SK-N-SH (cell line): ENCODE measurements at regions not wholly inside any gene's neighbourhood (a gene's known extent, or its start where the extent isn't known, plus 50 kb on each side); places are given as distances from the start of the nearest gene placed in this dataset.

Experiments
- CTCF ChIA-PET: fragments of 300-600, 350-600 bp; formaldehyde crosslinking; extraction: SDS; loops from one replicate; lab custom pipeline; 2021; lab: Yijun Ruan, JAX
- POLR2A ChIA-PET: fragments of 350-600 bp; sonication (Branson Sonifier 250); formaldehyde crosslinking; extraction: SDS; loops from one replicate; lab custom pipeline; 2020; ENCODE audit warnings: antibody characterized with exemption, inconsistent platforms; lab: Yijun Ruan, JAX
- DNase-seq: peaks from one replicate; pipeline ENCODE4 v3.0.0; 2012
- H2AFZ ChIP-seq: fragments of 200-600 bp; sonication (generic); 2 replicates; pipeline ENCODE4 v1.8.1; 2016; ENCODE audit warnings: antibody characterized with exemption, mild to moderate bottlenecking, low read depth
- H3F3A ChIP-seq: fragments of 200-600 bp; sonication (generic); replicated peaks from 2 replicates; pipeline ENCODE3; 2016; ENCODE audit warnings: antibody characterized with exemption, mild to moderate bottlenecking; ENCODE audit not compliant: insufficient read depth
- H3K27ac ChIP-seq, 2 experiments: fragments of 200-500 bp in 1 of 2; fragments of 200-600 bp in 1 of 2; sonication (Bioruptor generic) in 1 of 2; sonication (generic), shearing (Covaris generic) in 1 of 2; 2 replicates each; pipeline versions ENCODE4 v1.5.1 to v1.6.1; 2014 to 2016; ENCODE audit warnings: low read depth in 2 of 2, inconsistent platforms in 1 of 2, low read length in 1 of 2, mild to moderate bottlenecking in 1 of 2, mixed read lengths in 1 of 2
- H3K27me3 ChIP-seq: fragments of 200-600 bp; sonication (generic), shearing (Covaris generic); 2 replicates; pipeline ENCODE4 v1.6.1; 2016; ENCODE audit warnings: mixed run types; ENCODE audit not compliant: insufficient read depth
- H3K36me3 ChIP-seq, 2 experiments: fragments of 200-500 bp in 1 of 2; fragments of 200-600 bp in 1 of 2; sonication (Bioruptor generic) in 1 of 2; sonication (generic) in 1 of 2; replicated peaks in 1 of 2; 2 replicates each; pipeline versions ENCODE3 to v1.5.1; 2014 to 2016; ENCODE audit warnings: low read length in 1 of 2, mild to moderate bottlenecking in 1 of 2; ENCODE audit not compliant: insufficient read depth in 2 of 2, control insufficient read depth in 1 of 2
- H3K4me1 ChIP-seq, 2 experiments: fragments of 200-500 bp in 1 of 2; fragments of 200-600 bp in 1 of 2; sonication (Bioruptor generic) in 1 of 2; sonication (generic), shearing (Covaris generic) in 1 of 2; 2 replicates each; pipeline versions ENCODE4 v1.5.1 to v1.6.1; 2014 to 2016; ENCODE audit warnings: low read depth in 1 of 2, low read length in 1 of 2, mixed run types in 1 of 2; ENCODE audit not compliant: insufficient read depth in 2 of 2, control insufficient read depth in 1 of 2
- H3K4me2 ChIP-seq: fragments of 200-600 bp; sonication (generic), shearing (Covaris generic); 2 replicates; pipeline ENCODE4 v1.6.1; 2017; ENCODE audit warnings: mixed run types
- H3K4me3 ChIP-seq, 2 experiments: fragments of 200-500 bp in 1 of 2; fragments of 200-600 bp in 1 of 2; sonication (Bioruptor generic) in 1 of 2; sonication (generic), shearing (Covaris generic) in 1 of 2; 2 replicates each; pipeline versions ENCODE4 v1.5.1 to v1.8.1; 2014 to 2016; ENCODE audit warnings: low read depth in 2 of 2, inconsistent platforms in 1 of 2, low read length in 1 of 2, mild to moderate bottlenecking in 1 of 2, mixed read lengths in 1 of 2, moderate library complexity in 1 of 2
- H3K79me2 ChIP-seq: fragments of 200-600 bp; sonication (generic); 2 replicates; pipeline ENCODE4 v1.8.1; 2017; ENCODE audit warnings: mild to moderate bottlenecking; ENCODE audit not compliant: insufficient read depth
- H3K9ac ChIP-seq: fragments of 200-600 bp; sonication (generic); 2 replicates; pipeline ENCODE4 v1.6.1; 2017; ENCODE audit warnings: mixed run types
- H3K9me2 ChIP-seq: fragments of 200-600 bp; sonication (generic); 2 replicates; pipeline ENCODE4 v1.6.1; 2017; ENCODE audit warnings: mixed run types
- H3K9me3 ChIP-seq: fragments of 200-600 bp; sonication (generic); 2 replicates; pipeline ENCODE4 v1.6.1; 2017; ENCODE audit warnings: mixed run types, mild to moderate bottlenecking, moderate library complexity
- H4K20me1 ChIP-seq: fragments of 200-600 bp; sonication (generic); 2 replicates; pipeline ENCODE4 v1.6.1; 2017; ENCODE audit warnings: mild to moderate bottlenecking, mixed run types; ENCODE audit not compliant: insufficient read depth
- EP300 ChIP-seq, 2 experiments: IDR thresholded peaks; 2 replicates each; pipeline versions ENCODE4 v1.4.0 to v1.6.1; 2012; ENCODE audit warnings: borderline replicate concordance in 1 of 2, low read depth in 1 of 2, low read length in 1 of 2
- FOSL2 ChIP-seq: IDR thresholded peaks from 2 replicates; pipeline ENCODE4 v1.4.0; 2012; ENCODE audit warnings: low read depth, mild to moderate bottlenecking, moderate library complexity, borderline replicate concordance
- FOXJ3 ChIP-seq: sonication (generic); formaldehyde crosslinking; IDR thresholded peaks from 2 replicates; pipeline ENCODE4 v1.5.1; 2020; ENCODE audit warnings: mild to moderate bottlenecking, missing genetic modification reagents
- FOXM1 ChIP-seq: IDR thresholded peaks from 2 replicates; pipeline ENCODE4 v1.4.0; 2012; ENCODE audit warnings: low read depth, mild to moderate bottlenecking
- GATA2 ChIP-seq: sonication (generic); formaldehyde crosslinking; IDR thresholded peaks from 2 replicates; pipeline ENCODE4 v1.5.0; 2020; ENCODE audit warnings: mild to moderate bottlenecking, missing genetic modification reagents
- IRF3 ChIP-seq: fragments of 150-350 bp; IDR thresholded peaks from 2 replicates; pipeline ENCODE4 v1.6.1; 2016; ENCODE audit warnings: mild to moderate bottlenecking, low read depth, low read length
- MEF2A ChIP-seq: IDR thresholded peaks from 2 replicates; pipeline ENCODE4 v1.4.0; 2012; ENCODE audit warnings: low read depth, borderline replicate concordance
- MXI1 ChIP-seq: IDR thresholded peaks from 2 replicates; pipeline ENCODE4 v1.6.1; 2012; ENCODE audit warnings: mild to moderate bottlenecking, low read depth, low read length, improper control_type of control experiment
- NFIC ChIP-seq: IDR thresholded peaks from 2 replicates; pipeline ENCODE4 v1.4.0; 2012; ENCODE audit warnings: borderline replicate concordance
- NRF1 ChIP-seq: IDR thresholded peaks from 2 replicates; pipeline ENCODE4 v1.6.1; 2012; ENCODE audit warnings: low read depth, mild to moderate bottlenecking, low read length
- PBX3 ChIP-seq: IDR thresholded peaks from 2 replicates; pipeline ENCODE4; 2012
- RAD21 ChIP-seq: IDR thresholded peaks from 2 replicates; pipeline ENCODE4 v1.6.1; 2012; ENCODE audit warnings: mild to moderate bottlenecking, low read length
- RCOR1 ChIP-seq: fragments of 150-350 bp; IDR thresholded peaks from 2 replicates; pipeline ENCODE4 v1.6.1; 2017; ENCODE audit warnings: antibody characterized with exemption, low read length
- RXRA ChIP-seq: IDR thresholded peaks from 2 replicates; pipeline ENCODE4 v1.4.0; 2012; ENCODE audit warnings: low read depth, mild to moderate bottlenecking, borderline replicate concordance
- SIN3A ChIP-seq: IDR thresholded peaks from 2 replicates; pipeline ENCODE4 v1.6.1; 2012; ENCODE audit warnings: low read depth, mild to moderate bottlenecking, low read length, moderate library complexity, borderline replicate concordance
- TAF1 ChIP-seq: IDR thresholded peaks from 2 replicates; pipeline ENCODE4 v1.6.1; 2012; ENCODE audit warnings: low read depth, mild to moderate bottlenecking, low read length, moderate library complexity, borderline replicate concordance
- USF2 ChIP-seq: fragments of 150-350 bp; IDR thresholded peaks from 2 replicates; pipeline ENCODE4 v1.6.1; 2017; ENCODE audit warnings: antibody characterized with exemption, low read length, low read depth, borderline replicate concordance
- ZBTB33 ChIP-seq: IDR thresholded peaks from 2 replicates; pipeline ENCODE4 v1.4.0; 2012; ENCODE audit warnings: low read depth, borderline replicate concordance
- WGBS: methylation state at CpG from one replicate; pipeline ENCODE4 v1.1.6; 2017; ENCODE audit warnings: low lambda C conversion rate; 5-methylcytosine and 5-hydroxymethylcytosine counted together
- TF ChIP-seq, protein P1 (sequence below): IDR thresholded peaks from 2 replicates; pipeline ENCODE4 v1.4.0; 2012; ENCODE audit warnings: low read depth, borderline replicate concordance

- ChIA-PET CTCF (no interaction called here), POLR2A (no interaction called here)
- Histone ChIP-seq H3K9me2 (no peaks in the 10 kb centered on the region), H2AFZ (peak overlapping the region; percentile 73; the same call in 1 of the 2 replicates), H4K20me1 (no peaks in the 10 kb centered on the region), H3K27me3 (no peaks in the 10 kb centered on the region), H3K27ac (peak overlapping the region in 1 of 2 experiments; percentile 83; a peak in 3 of 4 replicates), H3K4me3 (no peak overlapping the region), H3K4me1 (peaks cover 0 to 4% of the 10 kb centered on the region in 2 experiments; a peak in 2 of 4 replicates), H3K36me3 (no peaks in the 10 kb centered on the region), H3K79me2 (no peaks in the 10 kb centered on the region), H3K9me3 (no peaks in the 10 kb centered on the region), H3K9ac (no peak overlapping the region), H3K4me2 (peak overlapping the region; percentile 36; the same call in 1 of the 2 replicates), H3F3A (peaks cover 4% of the 10 kb centered on the region)
- WGBS: 40% methylated on average over 2 of the region's 2 CpGs
- no peak for TF ChIP-seq TAF1
- TF ChIP-seq MEF2A: peak; percentile 83
- TF ChIP-seq GATA2: no peak
- peak; percentile 35; the same call in 1 of the 2 replicates for TF ChIP-seq FOSL2
- 0 out of 2 replicates have a peak, but pooled peaks have one; percentile 7 for TF ChIP-seq PBX3
- no peak for TF ChIP-seq USF2
- no peak for DNase-seq
Observed at GRCh38 chr12:20097626-20098025, 270.7 kb upstream of the PDE3A start.

DNA sequence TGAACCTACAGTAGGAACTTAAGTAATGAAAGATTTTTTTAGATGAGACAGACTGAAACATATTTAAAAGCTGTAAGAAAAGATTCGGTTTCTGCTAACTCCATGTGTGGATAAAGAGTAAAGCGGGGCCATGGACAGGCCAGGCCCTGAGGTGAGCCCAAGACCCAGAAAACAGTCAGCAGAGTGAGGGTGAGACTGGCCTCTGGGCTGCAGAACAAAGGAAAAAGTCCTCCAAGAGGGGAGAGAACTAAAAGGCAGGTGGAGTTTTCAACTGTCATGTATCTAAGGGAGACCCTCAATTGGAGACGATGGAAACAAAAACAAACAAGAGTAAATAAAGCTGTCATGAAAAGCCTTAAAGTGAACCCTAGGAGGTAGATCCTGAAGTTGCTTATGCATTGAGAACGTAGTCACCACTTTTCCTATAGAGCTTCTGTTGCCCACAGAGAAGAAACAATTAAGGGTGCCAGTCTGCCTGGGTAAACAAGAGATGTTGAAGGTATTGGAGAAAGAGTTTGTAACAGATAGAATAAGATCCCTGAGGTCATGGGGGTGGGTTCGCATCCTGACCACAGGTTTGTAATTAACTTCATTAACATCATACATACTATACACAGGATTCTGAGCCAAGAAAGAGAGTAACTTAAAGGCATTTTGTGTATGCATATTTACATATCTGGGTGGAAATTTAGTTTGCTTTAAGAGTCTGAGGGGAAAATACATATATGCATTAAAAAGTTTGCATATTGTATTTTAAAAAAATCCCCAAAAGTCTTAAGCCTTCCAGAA lies 268.7 kb upstream of the PDE3A start:
- no peak for DNase-seq
- Histone ChIP-seq H3K9ac (no peak overlapping the region), H2AFZ (no peak overlapping the region), H3K79me2 (no peaks in the 10 kb centered on the region), H3K4me2 (no peak overlapping the region), H4K20me1 (no peaks in the 10 kb centered on the region), H3K9me3 (no peaks in the 10 kb centered on the region), H3K4me1 (peaks cover 0 to 4% of the 10 kb centered on the region in 2 experiments; a peak in 2 of 4 replicates), H3F3A (peaks cover 4% of the 10 kb centered on the region), H3K36me3 (no peaks in the 10 kb centered on the region), H3K4me3 (no peak overlapping the region), H3K9me2 (no peaks in the 10 kb centered on the region), H3K27ac (no peak overlapping the region), H3K27me3 (no peaks in the 10 kb centered on the region)
- POLR2A ChIA-PET: no interaction called here
- WGBS: 69% methylated on average over 5 of the region's 5 CpGs
- CTCF ChIA-PET: no interaction called here
- no peak for TF ChIP-seq RAD21
- no peak for TF ChIP-seq FOXM1
- no peak for TF ChIP-seq IRF3
- TF ChIP-seq NFIC: no peak
- TF ChIP-seq FOXJ3 (CRISPR knock-in tag): no peak
- no peak for TF ChIP-seq EP300 (IDR thresholded peaks at IDR 0.05; ENCODE audit: borderline replicate concordance in 1 of 2, low read depth in 1 of 2, low read length in 1 of 2)
- no peak for TF ChIP-seq RCOR1
- TF ChIP-seq NRF1: no peak
- TF ChIP-seq ZBTB33: no peak
- TF ChIP-seq, protein P1, sequence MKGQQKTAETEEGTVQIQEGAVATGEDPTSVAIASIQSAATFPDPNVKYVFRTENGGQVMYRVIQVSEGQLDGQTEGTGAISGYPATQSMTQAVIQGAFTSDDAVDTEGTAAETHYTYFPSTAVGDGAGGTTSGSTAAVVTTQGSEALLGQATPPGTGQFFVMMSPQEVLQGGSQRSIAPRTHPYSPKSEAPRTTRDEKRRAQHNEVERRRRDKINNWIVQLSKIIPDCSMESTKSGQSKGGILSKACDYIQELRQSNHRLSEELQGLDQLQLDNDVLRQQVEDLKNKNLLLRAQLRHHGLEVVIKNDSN: no peak
- no peak for TF ChIP-seq PBX3
- TF ChIP-seq SIN3A: no peak
- TF ChIP-seq MXI1: no peak
- TF ChIP-seq RXRA: no peak
